22Rv1 (cell line): ENCODE measurements at regions not wholly inside any gene's neighbourhood (a gene's known extent, or its start where the extent isn't known, plus 50 kb on each side); places are given as distances from the start of the nearest gene placed in this dataset.

Experiments used
- H3K27ac ChIP-seq: fragments of 450-650 bp; 2 replicates; pipeline ENCODE4 v1.5.1; 2017
- ZFX ChIP-seq: fragments of 450-650 bp; IDR thresholded peaks from 2 replicates; pipeline ENCODE4 v1.6.1; 2017; ENCODE audit warnings: antibody characterized with exemption, borderline replicate concordance
- TF ChIP-seq, protein P1 (sequence below): fragments of 450-650 bp; IDR thresholded peaks from 2 replicates; pipeline ENCODE4 v1.5.1; 2017; ENCODE audit warnings: mild to moderate bottlenecking

DNA sequence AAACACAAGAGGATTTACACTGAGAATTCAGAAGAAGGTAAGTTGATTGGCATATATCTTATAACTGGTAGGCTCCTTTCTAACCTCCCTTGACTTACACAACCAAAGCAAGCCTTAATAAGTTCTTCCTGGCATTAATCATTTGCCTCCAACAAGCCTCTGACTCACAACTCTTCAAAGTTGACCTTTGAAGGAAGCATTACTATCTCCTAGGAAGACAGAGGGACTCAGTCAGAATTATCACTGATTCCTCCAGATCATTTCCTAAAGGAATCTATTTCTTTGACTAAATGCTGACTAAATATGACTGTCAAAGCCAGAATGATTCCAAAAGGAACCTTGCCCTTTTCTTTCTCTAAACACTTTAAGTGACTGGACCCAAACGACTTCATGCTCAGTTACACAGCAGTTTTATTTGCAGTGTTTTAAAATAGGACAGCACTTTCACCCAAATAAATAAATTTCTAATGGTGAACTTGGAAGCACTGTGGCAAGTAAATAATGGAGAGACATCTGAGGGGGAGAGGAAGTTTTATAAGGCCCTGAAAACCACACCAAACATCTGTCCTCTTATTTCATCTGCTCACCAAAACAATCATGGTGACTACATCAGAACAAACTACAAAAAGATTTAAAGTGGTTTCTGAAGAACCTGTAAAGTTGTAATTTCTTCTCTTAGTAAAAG is 128.2 kb downstream of the KLHL28 start:
- no peak overlapping the region for H3K27ac ChIP-seq
- TF ChIP-seq, protein P1, sequence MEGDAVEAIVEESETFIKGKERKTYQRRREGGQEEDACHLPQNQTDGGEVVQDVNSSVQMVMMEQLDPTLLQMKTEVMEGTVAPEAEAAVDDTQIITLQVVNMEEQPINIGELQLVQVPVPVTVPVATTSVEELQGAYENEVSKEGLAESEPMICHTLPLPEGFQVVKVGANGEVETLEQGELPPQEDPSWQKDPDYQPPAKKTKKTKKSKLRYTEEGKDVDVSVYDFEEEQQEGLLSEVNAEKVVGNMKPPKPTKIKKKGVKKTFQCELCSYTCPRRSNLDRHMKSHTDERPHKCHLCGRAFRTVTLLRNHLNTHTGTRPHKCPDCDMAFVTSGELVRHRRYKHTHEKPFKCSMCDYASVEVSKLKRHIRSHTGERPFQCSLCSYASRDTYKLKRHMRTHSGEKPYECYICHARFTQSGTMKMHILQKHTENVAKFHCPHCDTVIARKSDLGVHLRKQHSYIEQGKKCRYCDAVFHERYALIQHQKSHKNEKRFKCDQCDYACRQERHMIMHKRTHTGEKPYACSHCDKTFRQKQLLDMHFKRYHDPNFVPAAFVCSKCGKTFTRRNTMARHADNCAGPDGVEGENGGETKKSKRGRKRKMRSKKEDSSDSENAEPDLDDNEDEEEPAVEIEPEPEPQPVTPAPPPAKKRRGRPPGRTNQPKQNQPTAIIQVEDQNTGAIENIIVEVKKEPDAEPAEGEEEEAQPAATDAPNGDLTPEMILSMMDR = no peak
- no peak for TF ChIP-seq ZFX

DNA sequence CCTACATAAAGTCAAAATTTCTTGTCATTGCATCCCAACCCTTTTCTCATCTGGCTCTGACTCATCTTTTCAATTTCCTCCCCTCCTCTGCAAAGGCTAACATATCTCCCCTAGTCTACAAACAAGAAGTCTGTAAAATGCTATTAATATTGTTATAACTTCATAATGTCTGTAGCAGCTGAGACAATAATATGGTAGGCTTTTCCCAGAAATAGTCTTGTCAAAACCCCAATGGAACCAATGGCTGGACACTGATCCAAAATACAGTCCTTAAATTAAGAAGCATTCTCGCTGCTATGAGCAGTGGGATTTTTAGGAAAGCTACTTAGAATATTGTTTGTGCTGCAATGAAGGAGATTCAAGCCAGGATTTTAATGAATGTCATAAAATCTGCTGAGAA is 131.4 kb downstream of the KLHL28 start:
- TF ChIP-seq ZFX = no peak
- TF ChIP-seq, protein P1 = no peak
- H3K27ac ChIP-seq = no peak overlapping the region

DNA sequence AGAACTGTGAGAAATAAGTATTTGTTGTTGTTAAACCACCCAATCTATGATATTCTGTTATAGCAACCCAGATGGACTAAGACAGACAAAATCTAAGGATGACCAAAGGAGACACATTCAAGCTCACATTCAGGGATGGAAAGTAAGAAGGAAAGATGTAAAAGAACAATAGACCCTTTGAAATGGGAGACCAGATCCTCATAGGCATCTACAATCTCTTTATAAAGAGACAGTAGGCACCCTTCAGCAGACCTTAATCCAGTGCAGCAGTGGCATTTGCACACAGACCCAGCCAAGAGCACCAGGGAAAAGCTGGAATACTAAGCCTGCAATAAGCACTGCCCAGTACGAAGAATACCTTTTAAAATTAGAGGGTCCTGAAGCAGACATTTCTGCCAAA is 132.7 kb downstream of the KLHL28 start:
- TF ChIP-seq ZFX = no peak
- TF ChIP-seq, protein P1 = no peak
- H3K27ac ChIP-seq = no peak overlapping the region

DNA sequence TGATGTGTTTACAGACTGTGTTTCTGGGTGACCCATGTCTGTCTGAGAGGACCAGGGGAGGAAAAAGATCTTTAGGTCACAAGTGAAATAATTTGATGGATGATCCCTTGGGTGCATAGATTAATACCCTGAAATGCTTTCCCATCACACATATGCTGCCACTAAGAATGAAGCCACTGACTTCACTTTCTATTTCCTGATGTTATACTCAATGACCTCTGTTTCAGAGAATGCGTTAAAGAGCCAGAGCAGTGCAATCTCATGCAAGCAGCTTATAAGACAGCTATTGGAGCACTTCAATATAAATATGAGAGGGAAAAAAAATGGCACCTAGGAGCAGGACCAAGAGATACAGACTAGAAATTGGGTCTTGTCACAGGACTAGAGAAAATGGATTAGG is 133.7 kb downstream of the KLHL28 start:
- TF ChIP-seq, protein P1 = no peak
- TF ChIP-seq ZFX = no peak
- H3K27ac ChIP-seq = no peak overlapping the region

DNA sequence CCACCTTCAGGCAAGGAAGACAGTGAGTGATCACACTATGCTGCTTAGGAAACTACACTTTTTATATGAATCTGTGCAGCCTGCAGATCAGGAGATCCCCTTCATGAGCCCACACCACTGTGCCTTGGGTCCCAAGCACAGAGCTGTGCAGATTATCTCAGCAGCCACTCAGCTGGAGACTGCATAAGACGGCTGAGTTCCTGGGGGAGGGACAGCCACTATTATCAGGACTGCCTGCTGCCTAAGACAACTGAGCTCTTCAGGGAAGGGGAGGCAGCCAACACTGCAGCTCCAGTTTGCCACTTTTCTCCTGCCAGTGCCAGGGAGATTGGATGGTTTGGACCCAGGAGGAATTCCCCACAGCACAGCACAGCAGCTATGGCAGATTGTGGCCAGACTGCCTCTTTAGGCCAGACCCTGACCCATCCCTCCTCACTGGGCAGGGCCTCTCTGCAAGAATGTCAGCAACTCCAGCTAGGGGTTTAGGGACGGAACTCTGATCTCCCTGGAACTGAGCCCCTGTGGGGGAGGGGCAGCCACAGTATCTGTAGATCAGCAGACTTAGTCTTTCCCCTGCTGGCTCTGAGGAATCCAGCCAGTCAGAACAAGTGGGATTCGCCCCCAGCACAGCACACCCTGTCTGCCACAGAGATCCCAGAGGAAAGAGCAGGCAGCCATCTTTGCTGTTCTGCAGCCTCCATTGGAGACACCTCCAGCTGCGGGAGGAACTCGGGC is 141.3 kb downstream of the KLHL28 start:
- no peak overlapping the region for H3K27ac ChIP-seq
- TF ChIP-seq, protein P1 = no peak
- no peak for TF ChIP-seq ZFX

DNA sequence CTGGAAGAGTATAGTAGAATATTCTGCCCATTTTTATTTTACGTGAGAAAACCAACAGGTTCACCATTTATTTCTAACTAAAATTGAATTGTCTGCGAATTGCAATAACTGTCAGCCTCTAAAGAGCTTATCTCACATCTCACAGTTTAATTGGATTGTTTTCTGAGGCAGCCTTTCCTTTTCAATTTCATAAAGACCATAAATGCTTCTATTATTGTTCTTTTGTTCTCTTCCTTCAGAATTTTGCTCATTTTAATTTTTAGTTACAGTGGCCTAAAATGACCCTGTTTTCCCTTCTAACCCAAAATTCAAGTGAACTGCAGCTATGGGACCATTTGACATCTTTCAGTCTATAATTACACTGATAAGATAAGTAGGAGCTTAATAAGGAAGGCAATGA is 147.6 kb downstream of the KLHL28 start:
- H3K27ac ChIP-seq = no peak overlapping the region
- TF ChIP-seq ZFX = no peak
- TF ChIP-seq, protein P1 = no peak

DNA sequence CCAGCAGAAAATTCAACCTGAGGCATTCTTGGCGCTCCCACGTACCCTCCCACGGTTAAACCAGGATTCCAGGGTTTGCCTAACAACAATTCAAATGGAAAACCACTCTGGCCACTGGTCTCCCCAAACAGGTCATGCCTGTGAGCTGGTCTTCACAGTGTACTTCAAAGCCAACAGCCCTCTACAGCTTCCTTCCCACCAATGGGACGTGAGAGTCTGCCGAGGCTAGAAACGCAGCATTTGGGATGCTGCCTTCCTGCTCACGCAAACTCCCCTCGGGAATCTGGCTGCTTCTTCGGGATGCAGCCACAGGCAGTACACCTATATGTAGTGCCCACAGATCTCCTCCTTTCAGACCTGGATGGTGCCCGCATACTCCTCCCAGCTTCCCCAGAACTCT is 149.1 kb downstream of the KLHL28 start:
- no peak for TF ChIP-seq ZFX
- TF ChIP-seq, protein P1 = no peak

More for the DNA sequence above, 149.1 kb downstream of the KLHL28 start:
- no peak overlapping the region for H3K27ac ChIP-seq
